Loucy (cell line): ENCODE measurements at regions not wholly inside any gene's neighbourhood (a gene's known extent, or its start where the extent isn't known, plus 50 kb on each side); places are given as distances from the start of the nearest gene placed in this dataset.

Experiments
- EZH2phosphoT487 ChIP-seq: fragments of 200-600 bp; IDR thresholded peaks from 2 replicates; pipeline ENCODE4 v1.6.1; 2018; ENCODE audit warnings: antibody characterized with exemption, mild to moderate bottlenecking, moderate library complexity, borderline replicate concordance
- TF ChIP-seq, protein P1 (sequence below): fragments of 200-600 bp; sonication (generic); conservative IDR thresholded peaks from 2 replicates; pipeline ENCODE4 v1.5.1; 2014; ENCODE audit warnings: mild to moderate bottlenecking, antibody characterized with exemption, low read length

DNA sequence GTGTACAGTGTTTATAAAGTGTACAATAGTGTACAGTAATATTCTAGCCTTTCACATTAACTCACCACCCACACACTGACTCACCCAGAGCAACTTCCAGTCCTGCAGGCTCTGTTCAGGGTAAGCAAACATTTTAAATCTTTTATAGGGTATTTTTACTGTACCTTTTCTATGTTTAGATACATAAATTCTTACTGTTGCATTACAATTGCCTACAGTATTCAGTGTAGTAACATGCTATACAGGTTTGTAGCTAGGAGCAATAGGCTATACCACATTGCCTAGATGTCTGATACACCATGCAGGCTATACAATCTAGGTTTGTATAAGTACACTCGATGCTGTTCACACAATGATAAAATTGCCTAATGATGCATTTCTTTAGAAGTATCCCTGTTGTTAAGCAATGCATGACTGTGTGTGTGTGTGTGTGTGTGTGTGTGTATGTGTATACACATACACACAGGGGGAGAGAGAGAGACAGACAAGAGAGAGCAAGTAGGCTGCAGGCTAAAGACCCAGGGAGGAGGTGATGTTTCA is 72.5 kb upstream of the PRR23C start:
- TF ChIP-seq, protein P1, sequence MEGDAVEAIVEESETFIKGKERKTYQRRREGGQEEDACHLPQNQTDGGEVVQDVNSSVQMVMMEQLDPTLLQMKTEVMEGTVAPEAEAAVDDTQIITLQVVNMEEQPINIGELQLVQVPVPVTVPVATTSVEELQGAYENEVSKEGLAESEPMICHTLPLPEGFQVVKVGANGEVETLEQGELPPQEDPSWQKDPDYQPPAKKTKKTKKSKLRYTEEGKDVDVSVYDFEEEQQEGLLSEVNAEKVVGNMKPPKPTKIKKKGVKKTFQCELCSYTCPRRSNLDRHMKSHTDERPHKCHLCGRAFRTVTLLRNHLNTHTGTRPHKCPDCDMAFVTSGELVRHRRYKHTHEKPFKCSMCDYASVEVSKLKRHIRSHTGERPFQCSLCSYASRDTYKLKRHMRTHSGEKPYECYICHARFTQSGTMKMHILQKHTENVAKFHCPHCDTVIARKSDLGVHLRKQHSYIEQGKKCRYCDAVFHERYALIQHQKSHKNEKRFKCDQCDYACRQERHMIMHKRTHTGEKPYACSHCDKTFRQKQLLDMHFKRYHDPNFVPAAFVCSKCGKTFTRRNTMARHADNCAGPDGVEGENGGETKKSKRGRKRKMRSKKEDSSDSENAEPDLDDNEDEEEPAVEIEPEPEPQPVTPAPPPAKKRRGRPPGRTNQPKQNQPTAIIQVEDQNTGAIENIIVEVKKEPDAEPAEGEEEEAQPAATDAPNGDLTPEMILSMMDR = no peak
- TF ChIP-seq EZH2phosphoT487 = no peak
